ENCODE measurements at regions not wholly inside any gene's neighbourhood (a gene's known extent, or its start where the extent isn't known, plus 50 kb on each side); places are given as distances from the start of the nearest gene placed in this dataset.

GRCh38 chr21:20388400-20388799 lies 609.8 kb upstream of the NCAM2 start:
- Mint-ChIP-seq H3K4me3 (no peak overlapping the region), H3K27ac (no peak overlapping the region), H3K4me1 (no peaks in the 10 kb centered on the region), H3K9me3 (peaks cover 6 to 15% (median 9%) of the 10 kb centered on the region in 3 donors), H3K36me3 (no peaks in the 10 kb centered on the region), H3K27me3 (no peaks in the 10 kb centered on the region)

- H3K36me3 Mint-ChIP-seq, result no peaks in the 10 kb centered on the region
- H3K9me3 Mint-ChIP-seq, result no peaks in the 10 kb centered on the region
- no peak overlapping the region for H3K4me3 Mint-ChIP-seq
- H3K27me3 Mint-ChIP-seq, result no peaks in the 10 kb centered on the region
- peak overlapping the region in 1 of 3 donors; percentile 36 for H3K27ac Mint-ChIP-seq
- no peaks in the 10 kb centered on the region for H3K4me1 Mint-ChIP-seq
These were observed 601.4 kb upstream of the NCAM2 start for GRCh38 chr21:20396798-20397197.

GRCh38 chr21:20404915-20405314 lies 593.3 kb upstream of the NCAM2 start:
- Mint-ChIP-seq H3K27ac (no peak overlapping the region), H3K36me3 (no peaks in the 10 kb centered on the region), H3K27me3 (no peaks in the 10 kb centered on the region), H3K9me3 (peaks cover 5 to 8% (median 5%) of the 10 kb centered on the region in 3 donors), H3K4me1 (no peaks in the 10 kb centered on the region), H3K4me3 (no peak overlapping the region)

GRCh38 chr21:20418353-20418752 lies 579.9 kb upstream of the NCAM2 start:
- Mint-ChIP-seq H3K4me1 (no peaks in the 10 kb centered on the region), H3K27me3 (no peaks in the 10 kb centered on the region), H3K4me3 (no peak overlapping the region), H3K27ac (no peak overlapping the region), H3K36me3 (no peaks in the 10 kb centered on the region), H3K9me3 (peaks cover 8 to 34% (median 11%) of the 10 kb centered on the region in 3 donors)

GRCh38 chr21:20419772-20420171 lies 578.4 kb upstream of the NCAM2 start:
- H3K4me3 Mint-ChIP-seq, result no peak overlapping the region
- H3K4me1 Mint-ChIP-seq, result no peaks in the 10 kb centered on the region
- H3K27me3 Mint-ChIP-seq, result no peaks in the 10 kb centered on the region
- H3K9me3 Mint-ChIP-seq, result peaks cover 7 to 34% (median 8%) of the 10 kb centered on the region in 3 donors
- H3K36me3 Mint-ChIP-seq, result no peaks in the 10 kb centered on the region
- H3K27ac Mint-ChIP-seq, result peak overlapping the region in 1 of 3 donors; percentile 27

GRCh38 chr21:20424943-20425342 lies 573.3 kb upstream of the NCAM2 start:
- Mint-ChIP-seq H3K36me3 (no peaks in the 10 kb centered on the region), H3K27ac (no peak overlapping the region), H3K4me3 (no peak overlapping the region), H3K27me3 (no peaks in the 10 kb centered on the region), H3K9me3 (peaks cover 2 to 21% (median 12%) of the 10 kb centered on the region in 3 donors), H3K4me1 (no peaks in the 10 kb centered on the region)

GRCh38 chr21:20425856-20426255 lies 572.4 kb upstream of the NCAM2 start:
- Mint-ChIP-seq H3K27ac (no peak overlapping the region), H3K4me1 (no peaks in the 10 kb centered on the region), H3K36me3 (no peaks in the 10 kb centered on the region), H3K9me3 (peaks cover 2 to 12% (median 12%) of the 10 kb centered on the region in 3 donors), H3K4me3 (no peak overlapping the region), H3K27me3 (no peaks in the 10 kb centered on the region)

- no peak overlapping the region for H3K4me3 Mint-ChIP-seq
- no peaks in the 10 kb centered on the region for H3K36me3 Mint-ChIP-seq
- no peaks in the 10 kb centered on the region for H3K27me3 Mint-ChIP-seq
- H3K27ac Mint-ChIP-seq, result no peak overlapping the region
- peaks cover 3 to 16% (median 12%) of the 10 kb centered on the region in 3 donors for H3K9me3 Mint-ChIP-seq
- no peaks in the 10 kb centered on the region for H3K4me1 Mint-ChIP-seq
These were observed 557.9 kb upstream of the NCAM2 start for GRCh38 chr21:20440338-20440737.

GRCh38 chr21:20443558-20444155 lies 554.6 kb upstream of the NCAM2 start:
- Mint-ChIP-seq H3K4me3 (no peak overlapping the region), H3K27ac (no peak overlapping the region), H3K36me3 (no peaks in the 10 kb centered on the region), H3K27me3 (no peaks in the 10 kb centered on the region), H3K4me1 (no peaks in the 10 kb centered on the region), H3K9me3 (peaks cover 2 to 12% (median 8%) of the 10 kb centered on the region in 3 donors)

- Mint-ChIP-seq H3K27me3 (no peaks in the 10 kb centered on the region), H3K36me3 (no peaks in the 10 kb centered on the region), H3K9me3 (peaks cover 2 to 12% (median 5%) of the 10 kb centered on the region in 3 donors), H3K4me3 (no peak overlapping the region), H3K27ac (no peak overlapping the region), H3K4me1 (no peaks in the 10 kb centered on the region)
These were observed 552.2 kb upstream of the NCAM2 start for GRCh38 chr21:20445971-20446370.

- no peaks in the 10 kb centered on the region for H3K36me3 Mint-ChIP-seq
- no peaks in the 10 kb centered on the region for H3K27me3 Mint-ChIP-seq
- no peaks in the 10 kb centered on the region for H3K4me1 Mint-ChIP-seq
- H3K9me3 Mint-ChIP-seq, result peaks cover 0 to 5% (median 3%) of the 10 kb centered on the region in 3 donors
- H3K4me3 Mint-ChIP-seq, result no peak overlapping the region
- no peak overlapping the region for H3K27ac Mint-ChIP-seq
These were observed 547.2 kb upstream of the NCAM2 start for GRCh38 chr21:20451046-20451445.

GRCh38 chr21:20452935-20453334 lies 545.3 kb upstream of the NCAM2 start:
- Mint-ChIP-seq H3K36me3 (no peaks in the 10 kb centered on the region), H3K4me3 (no peak overlapping the region), H3K27ac (no peak overlapping the region)

GRCh38 chr21:20459838-20460237 lies 538.4 kb upstream of the NCAM2 start:
- no peak overlapping the region for H3K4me3 Mint-ChIP-seq
- no peaks in the 10 kb centered on the region for H3K36me3 Mint-ChIP-seq
- no peak overlapping the region for H3K27ac Mint-ChIP-seq
- no peaks in the 10 kb centered on the region for H3K4me1 Mint-ChIP-seq
- H3K9me3 Mint-ChIP-seq, result peaks cover 0 to 4% (median 2%) of the 10 kb centered on the region in 3 donors
- H3K27me3 Mint-ChIP-seq, result no peaks in the 10 kb centered on the region

More at GRCh38 chr21:20452935-20453334, 545.3 kb upstream of the NCAM2 start:
- Mint-ChIP-seq H3K9me3 (peaks cover 0 to 5% (median 3%) of the 10 kb centered on the region in 3 donors), H3K4me1 (no peaks in the 10 kb centered on the region), H3K27me3 (no peaks in the 10 kb centered on the region)

- Mint-ChIP-seq H3K9me3 (peaks cover 0 to 5% (median 4%) of the 10 kb centered on the region in 3 donors), H3K27ac (no peak overlapping the region), H3K4me3 (no peak overlapping the region), H3K27me3 (no peaks in the 10 kb centered on the region), H3K36me3 (no peaks in the 10 kb centered on the region), H3K4me1 (no peaks in the 10 kb centered on the region)
These were observed 534.8 kb upstream of the NCAM2 start for GRCh38 chr21:20463362-20463761.

- Mint-ChIP-seq H3K4me1 (no peaks in the 10 kb centered on the region), H3K4me3 (no peak overlapping the region), H3K36me3 (no peaks in the 10 kb centered on the region), H3K27ac (no peak overlapping the region), H3K27me3 (no peaks in the 10 kb centered on the region), H3K9me3 (peaks cover 0 to 8% (median 0%) of the 10 kb centered on the region in 3 donors)
These were observed 528.8 kb upstream of the NCAM2 start for GRCh38 chr21:20469361-20469760.

GRCh38 chr21:20486303-20486702 lies 511.9 kb upstream of the NCAM2 start:
- Mint-ChIP-seq H3K4me1 (no peaks in the 10 kb centered on the region), H3K36me3 (no peaks in the 10 kb centered on the region), H3K27me3 (no peaks in the 10 kb centered on the region), H3K9me3 (peaks cover 0 to 5% (median 4%) of the 10 kb centered on the region in 3 donors), H3K27ac (peak overlapping the region in 1 of 3 donors; percentile 63), H3K4me3 (no peak overlapping the region)

Data from IgD-negative memory B cell (primary cell).